Endometrial microvascular endothelial cells (primary cell): ENCODE measurements at regions not wholly inside any gene's neighbourhood (a gene's known extent, or its start where the extent isn't known, plus 50 kb on each side); places are given as distances from the start of the nearest gene placed in this dataset.
"Not testable (repeated sequence)": the region's sequence is repeated elsewhere in the genome, so short reads cannot be mapped to it uniquely, and the experiment has no call there.

ENCODE experiments used
- in situ Hi-C: cut with HindIII; loops from 2 replicates; pipeline ENCODE4 v1.10.0; 2017; ENCODE audit warnings: low sequenced_read_pairs, low pct_unique_long_range_greater_than_20kb; ENCODE audit errors: inconsistent ontology term

DNA sequence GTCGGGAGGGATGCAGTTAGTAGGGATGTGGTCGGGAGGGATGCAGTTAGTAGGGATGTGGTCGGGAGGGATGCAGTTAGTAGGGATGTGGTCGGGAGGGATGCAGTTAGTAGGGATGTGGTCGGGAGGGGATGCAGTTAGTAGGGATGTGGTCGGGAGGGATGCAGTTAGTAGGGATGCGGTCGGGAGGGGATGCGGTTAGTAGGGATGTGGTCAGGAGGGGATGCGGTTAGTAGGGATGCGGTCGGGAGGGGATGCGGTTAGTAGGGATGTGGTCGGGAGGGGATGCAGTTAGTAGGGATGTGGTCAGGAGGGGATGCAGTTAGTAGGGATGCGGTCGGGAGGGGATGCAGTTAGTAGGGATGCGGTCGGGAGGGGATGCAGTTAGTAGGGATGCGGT lies 96.2 kb downstream of the BDH1 start:
- in situ Hi-C loops = loop anchor here (25.0 kb wide), 1 partner anchor 172 kb away; the partner anchor contains the start of gene DLG1

DNA sequence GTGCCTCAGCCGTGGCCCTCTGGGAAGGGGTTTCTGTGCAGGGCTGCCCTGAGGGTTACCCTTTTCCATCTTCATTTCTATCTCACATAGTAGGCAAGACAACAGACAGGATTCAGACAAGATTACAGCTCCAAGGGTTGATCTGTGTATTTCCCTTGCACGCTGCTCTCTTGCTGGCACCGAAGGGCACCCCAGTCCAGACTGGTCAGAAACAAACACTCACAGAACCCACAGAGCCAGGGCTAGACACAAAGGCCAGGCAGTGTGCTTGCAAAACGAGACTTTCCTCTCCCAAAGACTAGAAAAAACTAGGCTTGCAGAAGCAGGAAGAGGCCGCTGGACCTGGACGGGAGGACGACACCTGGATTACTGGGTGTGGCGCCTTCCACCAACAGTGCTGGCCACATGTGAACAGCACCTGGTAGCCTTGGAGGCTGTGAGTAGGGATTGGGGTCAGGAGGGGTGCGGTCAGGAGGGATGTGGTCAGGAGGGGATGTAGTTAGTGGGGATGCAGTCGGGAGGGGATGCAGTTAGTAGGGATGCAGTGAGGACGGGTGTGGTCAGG lies 96.8 kb downstream of the BDH1 start:
- in situ Hi-C loops = loop anchor here (25.0 kb wide), 1 partner anchor 172 kb away; the partner anchor contains the start of gene DLG1

DNA sequence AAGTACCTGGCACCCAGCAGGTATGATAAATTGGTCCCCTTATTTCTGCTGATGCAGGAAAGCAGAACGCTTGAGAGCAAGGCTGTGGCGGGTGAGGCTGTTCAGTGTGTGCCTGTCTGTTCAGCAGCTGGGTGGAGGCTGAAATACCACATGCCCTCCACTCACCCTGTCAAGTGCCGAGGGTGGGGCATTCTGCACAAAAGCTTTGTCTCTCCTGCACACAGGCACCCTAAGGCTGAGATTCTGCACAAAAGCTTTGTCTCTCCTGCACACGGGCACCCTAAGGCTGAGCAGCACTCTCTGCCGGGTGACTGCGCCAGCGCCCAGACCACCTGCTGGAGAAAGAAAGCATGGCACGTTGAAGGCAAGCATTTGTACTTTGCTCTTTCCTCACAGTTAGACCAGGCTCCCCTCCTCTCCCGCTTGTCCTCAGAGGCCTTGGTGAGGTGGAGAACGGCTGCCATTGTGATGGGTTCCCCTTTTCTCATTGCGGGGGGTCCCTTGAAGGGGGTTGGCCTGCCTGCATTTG lies 97.5 kb downstream of the BDH1 start:
- in situ Hi-C loops = loop anchor here (25.0 kb wide), 1 partner anchor 171 kb away; the partner anchor contains the start of gene DLG1

DNA sequence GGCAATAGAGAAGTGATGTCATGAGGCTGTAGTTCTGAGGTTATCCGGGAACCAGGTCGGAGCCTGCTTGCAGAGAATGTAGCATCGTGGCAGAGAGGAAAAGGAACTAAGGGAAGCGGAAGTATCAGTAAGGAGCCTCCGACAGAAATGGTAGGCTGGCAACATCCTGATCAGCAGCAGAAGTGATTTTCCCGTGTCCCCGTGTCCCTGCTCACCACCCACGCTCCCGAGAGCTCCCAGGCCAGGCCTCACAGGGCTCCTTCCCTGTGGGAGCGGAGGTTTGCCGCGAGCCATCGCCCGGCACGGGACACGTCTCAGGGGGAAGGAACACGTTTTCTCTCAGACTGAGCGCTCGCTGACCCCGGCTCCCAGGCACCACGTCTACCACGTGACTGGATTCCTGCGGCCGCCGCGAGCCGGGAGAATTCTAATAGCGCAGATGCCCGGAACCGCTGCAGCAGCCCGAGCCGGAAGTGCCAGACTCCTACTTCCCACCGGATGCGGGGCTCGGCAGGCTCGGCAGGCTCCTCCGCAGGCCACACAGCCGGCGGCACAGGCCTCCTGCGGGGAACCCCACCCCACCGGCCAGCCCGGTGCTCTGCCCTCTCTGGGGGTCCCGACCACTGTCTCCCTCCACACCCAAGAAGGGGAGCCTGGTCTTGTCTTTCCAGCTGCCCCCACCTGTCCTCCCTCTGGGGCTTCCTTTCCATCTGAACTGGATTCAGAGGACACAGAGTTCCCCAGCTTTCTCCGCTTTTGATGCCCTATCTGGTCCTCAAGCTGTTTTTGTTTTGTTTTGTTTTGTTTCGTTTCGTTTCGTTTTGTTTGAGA lies 99.3 kb downstream of the BDH1 start:
- in situ Hi-C loops = loop anchor here (25.0 kb wide), 1 partner anchor 169 kb away; the partner anchor contains the start of gene DLG1

DNA sequence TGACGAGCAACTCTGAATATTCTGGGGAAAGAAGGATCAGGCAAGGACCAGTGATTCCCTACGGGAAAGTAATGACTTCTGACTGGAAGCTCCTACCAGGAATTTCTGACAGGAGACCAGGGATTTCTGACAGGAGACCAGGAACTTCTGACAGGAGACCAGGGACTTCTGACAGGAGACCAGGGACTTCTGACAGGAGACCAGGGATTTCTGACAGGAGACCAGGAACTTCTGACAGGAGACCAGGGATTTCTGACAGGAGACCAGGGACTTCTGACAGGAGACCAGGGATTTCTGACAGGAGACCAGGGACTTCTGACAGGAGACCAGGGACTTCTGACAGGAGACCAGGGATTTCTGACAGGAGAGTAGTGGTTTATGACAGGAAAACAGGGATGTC lies 100.9 kb downstream of the BDH1 start:
- in situ Hi-C loops = loop anchor here (25.0 kb wide), 1 partner anchor 168 kb away; the partner anchor contains the start of gene DLG1

DNA sequence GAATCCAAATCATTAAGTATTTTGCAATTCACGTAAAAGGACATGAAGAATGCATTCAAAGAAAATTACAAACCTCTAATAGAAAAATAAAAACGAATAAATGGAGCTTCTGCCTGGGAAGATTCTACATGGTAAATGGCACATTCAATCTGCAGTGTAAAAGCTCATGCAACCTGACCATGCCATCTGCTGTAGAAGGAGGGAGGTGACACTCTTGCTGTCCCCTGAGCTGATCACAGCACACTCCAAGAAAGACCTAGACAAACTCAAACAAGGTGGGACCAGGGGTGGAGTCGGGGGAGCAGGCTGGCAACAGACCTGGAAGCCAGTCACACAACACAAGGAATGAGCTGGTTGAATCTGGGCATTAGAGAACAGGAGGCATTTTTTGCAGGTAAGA lies 101.8 kb downstream of the BDH1 start:
- in situ Hi-C loops = loop anchor here (25.0 kb wide), 1 partner anchor 167 kb away; the partner anchor contains the start of gene DLG1

DNA sequence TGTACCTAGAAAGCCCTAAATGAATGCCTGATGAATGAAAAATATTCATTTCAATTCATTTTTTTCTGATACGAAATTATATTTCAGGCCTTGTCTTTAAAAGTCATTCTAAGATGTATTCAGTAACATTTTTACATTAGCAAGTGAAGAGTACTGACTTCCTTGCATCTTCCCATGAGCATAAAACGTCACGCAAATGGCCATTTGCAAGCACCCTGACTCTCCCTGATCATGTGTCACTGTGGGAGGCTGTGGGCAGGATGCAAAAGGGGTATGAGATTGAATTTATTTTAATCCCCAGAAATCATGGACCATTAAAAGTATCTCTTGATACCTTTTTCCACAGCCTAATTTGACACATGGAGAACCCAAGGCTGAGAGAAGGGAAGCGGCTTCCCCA lies 105.0 kb downstream of the BDH1 start:
- in situ Hi-C loops = loop anchor here (25.0 kb wide), 1 partner anchor 164 kb away; the partner anchor contains the start of gene DLG1

DNA sequence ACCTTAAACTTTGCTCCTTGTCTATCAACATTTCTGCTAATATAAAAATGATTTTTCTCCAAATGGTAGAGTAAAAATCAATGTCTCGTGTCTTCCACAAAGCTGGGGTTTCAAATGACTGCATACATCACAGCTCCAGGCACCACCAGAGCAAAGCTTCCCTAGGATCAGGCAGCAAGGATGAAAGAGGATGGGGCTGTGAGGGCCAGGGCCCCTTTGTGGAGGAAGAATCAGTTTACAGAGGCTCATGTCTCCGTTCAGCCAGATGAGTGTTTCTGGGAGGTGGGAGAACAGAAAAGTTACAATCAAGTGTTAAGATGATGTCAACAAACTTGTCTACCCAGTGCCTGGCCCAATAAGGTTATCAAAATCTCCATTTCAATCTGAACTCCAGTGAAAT lies 105.5 kb downstream of the BDH1 start:
- in situ Hi-C loops = loop anchor here (25.0 kb wide), 1 partner anchor 163 kb away; the partner anchor contains the start of gene DLG1

DNA sequence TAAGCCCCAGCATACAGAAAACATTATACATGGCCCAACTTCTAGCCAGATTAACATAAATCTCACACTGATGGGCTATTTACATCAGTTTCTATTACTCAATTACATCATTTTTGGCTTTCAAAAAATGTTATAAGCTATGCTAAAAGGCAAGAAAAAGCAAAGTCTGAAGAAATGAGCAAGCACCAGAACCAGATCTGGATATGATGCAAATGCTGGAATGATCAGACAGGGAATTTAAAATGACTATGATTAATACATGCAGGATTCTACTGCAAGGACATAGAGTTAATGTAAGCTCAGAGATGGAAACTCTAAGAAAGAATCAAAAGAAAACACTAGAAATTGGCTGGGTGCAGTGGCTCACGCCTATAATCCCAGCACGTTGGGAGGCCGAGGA lies 106.6 kb downstream of the BDH1 start:
- in situ Hi-C loops = not testable (repeated sequence)

DNA sequence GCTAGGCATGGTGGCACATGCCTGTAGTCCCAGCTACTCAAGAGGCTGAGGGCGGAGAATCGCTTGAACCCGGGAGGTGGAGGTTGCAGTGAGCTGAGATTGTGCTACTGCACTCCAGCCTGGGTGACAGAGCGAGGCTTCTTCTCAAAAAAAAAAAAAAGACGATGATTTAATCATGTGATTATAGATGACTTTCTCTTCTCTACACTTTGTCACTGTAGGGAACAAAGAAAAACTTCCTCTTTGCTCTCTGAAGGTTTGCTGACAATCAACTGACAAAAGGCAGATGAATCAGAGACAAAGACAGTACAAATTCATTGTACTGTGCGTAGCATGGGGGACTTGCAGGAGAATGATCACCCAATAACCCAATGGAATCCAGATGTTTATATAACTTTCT lies 108.0 kb downstream of the BDH1 start:
- in situ Hi-C loops = not testable (repeated sequence)

DNA sequence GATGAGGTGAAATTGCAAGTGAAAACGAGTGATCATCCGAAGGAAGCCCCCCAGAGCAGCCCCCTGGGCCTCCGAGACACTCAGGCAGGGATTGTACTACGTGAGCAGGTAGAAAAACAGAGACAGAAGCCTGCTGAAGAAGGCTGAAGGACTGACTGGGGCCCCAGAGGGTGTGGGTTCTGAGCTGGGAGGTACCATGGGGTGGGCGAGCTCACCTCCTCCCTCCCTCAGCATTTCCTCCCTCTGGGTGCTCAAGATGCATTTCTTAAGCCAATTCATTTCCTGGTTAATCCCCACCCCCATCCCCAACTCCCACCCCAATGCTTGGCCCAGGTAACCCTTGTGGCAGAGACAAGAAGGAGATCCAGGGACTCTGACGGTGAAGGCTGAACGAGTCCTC lies 108.7 kb downstream of the BDH1 start:
- in situ Hi-C loops = no loop called here

DNA sequence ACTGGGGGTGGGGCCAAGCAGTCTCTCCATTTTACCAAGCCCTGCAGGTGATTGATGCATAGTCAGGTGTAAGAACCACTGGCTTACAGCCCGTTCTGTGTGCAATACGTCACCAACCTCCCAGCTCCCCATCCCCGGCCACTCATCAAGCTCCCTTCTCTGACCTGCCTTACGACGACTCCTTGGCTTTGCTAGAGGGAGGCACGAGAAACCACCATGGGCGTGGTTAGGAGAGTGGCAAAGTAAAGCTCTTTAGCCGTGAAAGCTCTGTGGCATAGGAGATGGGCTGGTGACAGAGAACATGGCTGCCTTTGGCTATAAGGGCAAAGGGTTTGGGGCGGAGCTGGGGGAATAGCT lies 109.1 kb downstream of the BDH1 start:
- in situ Hi-C loops = no loop called here

DNA sequence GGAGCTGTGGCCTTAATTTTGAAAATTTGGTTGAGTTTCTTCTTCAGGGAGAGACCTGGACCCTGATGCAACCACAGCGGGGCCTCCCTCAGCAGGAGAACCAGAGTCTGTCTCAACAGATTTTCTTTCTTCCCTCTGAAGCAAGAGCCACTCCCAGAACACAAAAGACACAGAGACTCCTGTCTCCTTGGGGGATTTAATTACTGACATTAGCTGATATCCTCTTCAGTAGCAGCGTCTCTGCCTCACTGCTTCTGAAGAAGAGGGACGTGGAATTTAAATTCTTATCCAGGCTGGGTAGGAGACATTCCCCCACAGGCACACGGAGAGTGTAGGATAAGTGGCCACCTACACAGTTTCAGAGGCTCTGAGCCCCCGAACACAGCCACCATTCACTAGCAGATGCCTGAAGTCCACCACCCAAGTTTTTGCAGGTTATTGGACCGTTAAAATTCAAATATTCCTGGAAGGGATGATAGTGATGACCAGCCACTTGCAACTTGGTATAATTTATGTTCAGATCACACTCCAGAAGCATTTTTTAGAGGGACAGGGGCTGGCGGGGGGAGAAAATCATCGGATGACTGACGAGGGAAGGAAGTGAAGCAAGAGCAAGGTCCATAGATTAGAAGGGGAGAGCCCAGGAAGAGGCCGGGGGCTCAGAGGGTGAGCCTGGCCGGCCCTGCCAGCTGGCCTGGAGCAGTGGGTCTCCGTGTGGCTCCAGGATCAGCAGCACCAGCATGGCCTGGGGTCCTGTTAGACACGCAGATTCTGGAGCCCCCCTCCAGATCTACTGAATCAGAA lies 109.7 kb downstream of the BDH1 start:
- in situ Hi-C loops = no loop called here

DNA sequence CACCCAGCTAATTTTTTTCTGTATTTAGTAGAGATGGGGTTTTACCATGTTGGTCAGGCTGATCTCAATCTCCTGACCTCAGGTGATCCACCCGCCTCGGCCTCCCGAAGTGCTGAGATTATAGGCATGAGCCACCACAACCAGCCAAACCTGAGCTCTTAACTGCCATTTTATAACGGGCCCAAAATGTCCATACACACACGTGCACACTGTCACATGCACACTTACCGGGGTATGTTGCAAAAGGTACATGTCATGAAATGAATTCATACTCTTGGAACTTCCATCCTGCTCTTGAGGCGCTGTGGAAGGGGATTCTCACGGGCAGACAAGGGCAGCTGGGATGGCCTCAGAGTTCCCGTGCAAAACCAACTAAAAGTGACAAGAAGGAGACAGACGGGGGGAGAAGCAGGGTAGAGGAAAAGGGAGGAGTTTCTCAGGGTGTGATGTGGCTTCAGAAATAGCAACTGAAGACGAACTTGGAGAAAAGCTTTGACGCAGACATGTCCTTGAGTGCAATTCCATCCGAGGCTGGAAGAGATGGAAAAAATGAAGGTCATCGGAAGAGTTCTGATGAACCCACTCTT lies 110.9 kb downstream of the BDH1 start:
- in situ Hi-C loops = no loop called here

DNA sequence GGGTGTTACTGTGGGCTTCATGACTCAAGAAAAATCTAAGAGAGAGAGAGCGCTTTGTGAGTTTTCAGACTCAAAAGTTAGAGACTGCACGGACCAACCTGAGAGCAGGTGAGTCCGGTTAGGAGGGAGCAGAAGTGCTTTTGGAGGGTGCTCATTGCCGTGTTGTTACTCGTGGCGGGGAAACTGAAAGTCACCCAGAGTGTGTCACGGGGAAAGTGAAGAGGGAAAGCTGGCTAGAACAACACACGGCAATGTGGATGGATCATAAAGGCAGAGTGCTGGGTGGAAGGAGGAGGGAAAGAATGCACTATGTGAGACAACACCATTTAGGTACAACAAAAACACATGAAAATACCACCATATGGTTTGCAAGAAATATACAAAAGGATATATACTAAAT lies 112.3 kb downstream of the BDH1 start:
- in situ Hi-C loops = no loop called here

DNA sequence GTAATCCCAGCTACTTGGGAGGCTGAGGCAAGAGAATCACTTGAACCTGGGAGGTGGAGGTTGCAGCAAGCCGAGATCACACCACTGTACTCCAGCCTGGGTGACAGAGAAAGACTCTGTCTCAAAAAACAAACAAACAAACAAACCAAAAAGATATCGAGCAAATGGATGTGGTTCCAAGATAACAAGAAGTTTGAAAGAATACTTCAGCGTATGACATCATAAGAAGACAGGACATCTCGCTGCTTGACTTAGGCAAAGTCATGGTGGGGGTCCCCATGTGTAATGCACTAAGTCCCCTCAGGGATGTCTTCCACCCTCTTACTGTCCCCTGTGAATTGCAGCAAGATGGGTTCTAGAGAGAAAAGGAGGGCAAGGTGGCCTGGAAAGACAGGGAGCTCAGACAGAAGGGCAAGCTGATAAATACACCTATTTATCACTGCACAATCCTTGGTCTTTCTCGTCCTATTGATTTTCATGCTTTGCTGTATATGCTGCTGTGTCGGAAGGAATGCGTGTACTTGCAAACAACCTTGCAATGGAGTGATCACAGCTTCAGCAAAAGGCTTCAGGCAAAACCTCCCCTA lies 115.0 kb downstream of the BDH1 start:
- in situ Hi-C loops = no loop called here

DNA sequence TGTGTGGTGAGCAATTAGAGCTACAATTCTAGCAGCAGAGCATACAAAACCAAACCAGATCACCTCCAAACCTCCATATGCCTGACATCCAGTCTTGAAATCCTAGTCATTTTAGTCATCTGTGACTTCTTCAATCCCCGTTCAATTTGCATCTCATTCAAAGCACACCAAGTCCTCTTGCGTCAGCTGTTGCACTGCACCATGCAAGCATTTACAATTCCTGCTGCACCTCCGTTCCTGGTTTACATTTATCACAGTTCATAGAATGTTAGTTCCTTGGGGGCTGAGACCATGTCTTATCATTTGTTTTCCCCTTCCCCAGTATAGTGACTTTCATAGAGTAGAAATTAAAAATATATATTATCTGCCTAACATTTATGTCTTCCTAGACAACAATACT lies 116.9 kb downstream of the BDH1 start:
- in situ Hi-C loops = no loop called here

DNA sequence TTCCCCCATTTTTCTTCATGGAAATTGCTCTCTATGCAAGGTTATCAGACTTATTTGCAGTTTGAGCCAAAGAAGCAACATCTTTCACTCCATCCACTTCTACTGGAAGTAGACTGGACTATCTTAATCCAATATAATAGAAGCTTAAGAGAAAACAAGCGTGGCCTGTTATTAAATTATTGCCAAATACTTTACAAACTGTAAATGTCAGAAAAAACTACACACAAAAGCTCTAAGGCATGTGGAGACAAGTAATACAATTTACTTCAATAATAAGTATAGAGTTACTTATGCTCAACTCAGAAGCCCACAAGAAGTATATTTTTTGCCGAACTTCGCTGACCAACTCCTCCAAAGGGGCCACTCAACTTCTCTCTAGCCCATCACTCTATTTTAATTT lies 120.3 kb downstream of the BDH1 start:
- in situ Hi-C loops = no loop called here
